ENCODE measurements at regions not wholly inside any gene's neighbourhood (a gene's known extent, or its start where the extent isn't known, plus 50 kb on each side); places are given as distances from the start of the nearest gene placed in this dataset.

DNA sequence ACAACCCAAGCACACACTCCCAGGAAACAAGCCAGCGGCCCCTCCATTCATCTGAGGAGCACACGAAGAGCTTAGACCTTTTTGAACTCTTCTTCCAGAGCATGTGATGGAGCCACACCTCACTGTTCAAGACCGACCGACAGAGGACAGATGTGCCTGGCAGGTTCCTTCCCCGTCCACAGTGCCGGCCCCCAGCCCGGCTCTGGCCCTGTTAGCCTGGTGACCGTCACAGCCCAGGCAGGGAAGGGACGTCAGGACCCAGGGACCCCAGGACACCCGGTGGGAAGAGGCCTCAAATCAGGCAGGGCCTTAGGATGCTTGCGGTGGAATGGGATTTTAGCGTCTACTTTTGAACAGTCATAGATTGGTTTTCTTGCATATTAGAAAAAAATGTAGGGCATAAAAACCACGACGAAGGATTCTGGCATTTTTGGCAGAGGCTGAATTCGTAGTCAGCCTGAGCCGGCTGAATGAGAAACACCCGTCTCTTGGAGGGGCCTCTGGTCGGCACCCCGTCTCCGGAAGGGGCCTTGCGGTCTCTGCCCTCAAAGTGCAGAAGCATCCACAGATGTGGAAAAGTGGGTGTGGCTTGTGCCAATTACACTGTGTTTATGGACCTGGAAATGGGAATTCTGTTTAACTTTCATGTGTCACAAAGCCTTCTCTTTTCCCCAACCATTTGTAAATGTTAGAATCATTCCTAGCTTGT is 79.3 kb downstream of the SIK1 start:
- TF ChIP-seq GABPA (IDR thresholded peaks at IDR 0.05; ENCODE audit: low read depth) (no peak), EZH2phosphoT487 (IDR thresholded peaks at IDR 0.05; ENCODE audit: borderline replicate concordance, low read depth) (no peak)

All from SK-N-SH (cell line).